ENCODE measurements at regions not wholly inside any gene's neighbourhood (a gene's known extent, or its start where the extent isn't known, plus 50 kb on each side); places are given as distances from the start of the nearest gene placed in this dataset.

DNA sequence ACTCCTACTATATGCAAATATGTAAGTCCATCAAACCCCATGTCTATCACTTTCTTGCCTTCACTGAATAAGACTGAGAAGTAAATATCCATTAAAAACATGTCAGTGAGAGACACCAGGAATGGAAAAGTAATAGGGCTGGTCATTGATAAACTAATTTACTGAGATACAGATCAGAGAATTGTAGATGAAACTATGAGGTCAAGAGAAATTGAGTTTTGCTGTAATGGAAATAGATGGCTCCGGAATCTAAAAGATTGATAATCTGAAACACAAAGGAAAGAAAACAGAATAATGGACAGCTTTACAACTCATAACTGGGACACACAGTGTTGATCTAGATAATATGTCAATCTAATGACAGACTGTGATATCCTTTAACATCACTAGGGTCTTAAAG is 1018.3 kb upstream of the RAG2 start:
- in situ Hi-C loops (cut with HindIII; ENCODE audit: low sequenced_read_pairs): no loop called here
- no peak overlapping the region for H3K4me3 ChIP-seq (ENCODE audit: low read depth, low read length)
- TF ChIP-seq, protein P1, sequence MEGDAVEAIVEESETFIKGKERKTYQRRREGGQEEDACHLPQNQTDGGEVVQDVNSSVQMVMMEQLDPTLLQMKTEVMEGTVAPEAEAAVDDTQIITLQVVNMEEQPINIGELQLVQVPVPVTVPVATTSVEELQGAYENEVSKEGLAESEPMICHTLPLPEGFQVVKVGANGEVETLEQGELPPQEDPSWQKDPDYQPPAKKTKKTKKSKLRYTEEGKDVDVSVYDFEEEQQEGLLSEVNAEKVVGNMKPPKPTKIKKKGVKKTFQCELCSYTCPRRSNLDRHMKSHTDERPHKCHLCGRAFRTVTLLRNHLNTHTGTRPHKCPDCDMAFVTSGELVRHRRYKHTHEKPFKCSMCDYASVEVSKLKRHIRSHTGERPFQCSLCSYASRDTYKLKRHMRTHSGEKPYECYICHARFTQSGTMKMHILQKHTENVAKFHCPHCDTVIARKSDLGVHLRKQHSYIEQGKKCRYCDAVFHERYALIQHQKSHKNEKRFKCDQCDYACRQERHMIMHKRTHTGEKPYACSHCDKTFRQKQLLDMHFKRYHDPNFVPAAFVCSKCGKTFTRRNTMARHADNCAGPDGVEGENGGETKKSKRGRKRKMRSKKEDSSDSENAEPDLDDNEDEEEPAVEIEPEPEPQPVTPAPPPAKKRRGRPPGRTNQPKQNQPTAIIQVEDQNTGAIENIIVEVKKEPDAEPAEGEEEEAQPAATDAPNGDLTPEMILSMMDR (IDR thresholded peaks at IDR 0.05; ENCODE audit: low read depth, low read length): no peak
- no peak for DNase-seq (ENCODE audit: low read depth, low spot score)

DNA sequence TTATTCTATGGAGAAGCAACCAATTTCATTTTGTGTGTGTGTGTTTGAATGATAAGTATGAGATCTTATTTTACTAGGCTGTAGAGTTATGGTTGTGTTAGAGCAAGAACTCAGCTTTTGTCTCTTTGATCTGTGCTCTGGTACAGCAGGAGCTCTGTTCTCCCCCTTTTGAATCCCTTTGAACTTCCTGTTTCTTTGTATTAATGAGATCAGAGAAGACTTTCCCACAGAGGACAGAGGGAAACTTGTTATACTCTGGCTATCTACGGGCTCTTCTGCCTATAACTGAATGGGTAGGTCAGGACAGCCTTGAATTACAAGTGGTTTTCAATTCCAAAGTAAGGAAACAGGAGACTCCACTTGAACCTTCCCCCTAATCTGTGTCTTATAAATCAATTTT is 1015.0 kb upstream of the RAG2 start:
- in situ Hi-C loops (cut with HindIII; ENCODE audit: low sequenced_read_pairs): no loop called here
- TF ChIP-seq, protein P1 (IDR thresholded peaks at IDR 0.05; ENCODE audit: low read depth, low read length): no peak
- no peak overlapping the region for H3K4me3 ChIP-seq (ENCODE audit: low read depth, low read length)
- DNase-seq (ENCODE audit: low read depth, low spot score): no peak

DNA sequence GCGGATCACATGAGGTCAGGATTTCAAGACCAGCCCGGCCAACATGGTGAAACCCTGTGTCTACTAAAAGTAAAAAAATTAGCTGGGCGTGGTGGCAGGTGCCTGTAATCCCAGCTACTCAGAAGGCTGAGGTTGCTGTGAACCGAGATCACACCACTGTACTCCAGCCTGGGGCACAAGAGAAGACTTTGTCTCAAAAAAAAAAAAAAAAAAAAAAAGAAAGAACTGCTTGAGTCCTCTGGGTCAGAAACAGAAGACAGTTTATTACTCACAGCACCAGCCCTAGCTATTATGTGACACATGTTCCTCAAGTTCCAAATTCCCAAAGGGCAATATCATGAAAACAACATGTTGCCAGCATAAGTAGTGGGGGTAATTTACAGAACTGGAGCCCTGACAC is 1014.1 kb upstream of the RAG2 start:
- no peak overlapping the region for H3K4me3 ChIP-seq (ENCODE audit: low read depth, low read length)
- in situ Hi-C loops (cut with HindIII; ENCODE audit: low sequenced_read_pairs): no loop called here
- no peak for DNase-seq (ENCODE audit: low read depth, low spot score)
- TF ChIP-seq, protein P1 (IDR thresholded peaks at IDR 0.05; ENCODE audit: low read depth, low read length): no peak

DNA sequence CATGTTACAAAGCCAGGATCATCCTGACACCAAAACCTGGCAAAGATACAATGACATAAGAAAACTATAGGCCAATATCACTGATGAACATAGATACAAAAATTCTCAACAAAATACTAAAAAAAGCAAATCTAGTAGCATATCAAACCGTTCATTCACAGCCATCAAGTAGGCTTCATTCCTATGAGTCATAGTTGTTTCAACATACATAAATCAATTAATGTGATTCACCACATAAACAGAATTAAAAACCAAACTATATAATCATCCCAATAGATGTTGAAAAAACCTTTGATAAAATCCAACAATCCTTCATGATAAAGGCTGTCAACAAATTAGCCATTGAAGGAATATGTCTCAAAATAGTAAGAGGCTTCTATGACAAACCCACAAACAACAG is 1007.2 kb upstream of the RAG2 start:
- H3K4me3 ChIP-seq (ENCODE audit: low read depth, low read length): no peak overlapping the region
- DNase-seq (ENCODE audit: low read depth, low spot score): peak; percentile 9
- in situ Hi-C loops (cut with HindIII; ENCODE audit: low sequenced_read_pairs): no loop called here
- TF ChIP-seq, protein P1 (IDR thresholded peaks at IDR 0.05; ENCODE audit: low read depth, low read length): no peak

DNA sequence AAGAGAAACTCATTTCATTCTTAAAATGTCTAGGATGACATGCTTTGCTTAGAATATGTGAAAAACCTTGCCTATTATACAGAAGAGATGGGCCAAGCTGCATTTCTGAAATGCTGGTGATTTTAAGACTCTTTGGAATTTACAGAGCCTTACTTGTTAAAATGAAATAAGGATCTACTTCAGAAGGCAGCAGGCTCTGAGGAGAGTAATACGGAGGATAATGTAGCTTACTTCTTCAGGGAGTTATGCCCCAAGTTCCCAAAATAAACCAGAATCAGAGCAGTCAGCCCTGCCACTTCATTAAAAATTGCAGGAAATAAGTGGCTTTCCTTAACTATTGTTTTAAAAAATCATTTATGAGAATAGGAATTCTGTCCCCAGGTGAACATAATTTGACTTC is 1000.3 kb upstream of the RAG2 start:
- H3K4me3 ChIP-seq (ENCODE audit: low read depth, low read length): no peak overlapping the region
- in situ Hi-C loops (cut with HindIII; ENCODE audit: low sequenced_read_pairs): no loop called here
- no peak for DNase-seq (ENCODE audit: low read depth, low spot score)
- TF ChIP-seq, protein P1 (IDR thresholded peaks at IDR 0.05; ENCODE audit: low read depth, low read length): no peak

DNA sequence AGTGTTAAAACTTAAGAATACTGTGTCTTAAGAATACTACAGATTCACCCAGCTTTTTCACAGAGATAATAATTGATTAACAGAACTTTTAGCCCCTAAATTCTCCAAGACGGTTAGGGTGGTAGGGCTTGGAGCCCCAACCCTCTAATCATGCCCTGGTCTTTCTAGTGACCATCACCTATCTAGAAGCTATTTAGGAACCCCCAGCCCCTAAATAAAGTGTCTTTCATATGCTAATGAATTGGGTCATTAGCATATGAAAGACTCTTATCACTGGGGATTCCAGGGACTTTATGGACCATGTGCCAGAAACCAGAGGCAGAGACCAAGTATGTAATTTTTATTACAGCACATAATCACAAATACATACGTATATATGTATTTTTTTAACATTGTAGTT is 999.7 kb upstream of the RAG2 start:
- H3K4me3 ChIP-seq (ENCODE audit: low read depth, low read length): no peak overlapping the region
- DNase-seq (ENCODE audit: low read depth, low spot score): no peak
- TF ChIP-seq, protein P1 (IDR thresholded peaks at IDR 0.05; ENCODE audit: low read depth, low read length): no peak
- in situ Hi-C loops (cut with HindIII; ENCODE audit: low sequenced_read_pairs): no loop called here

DNA sequence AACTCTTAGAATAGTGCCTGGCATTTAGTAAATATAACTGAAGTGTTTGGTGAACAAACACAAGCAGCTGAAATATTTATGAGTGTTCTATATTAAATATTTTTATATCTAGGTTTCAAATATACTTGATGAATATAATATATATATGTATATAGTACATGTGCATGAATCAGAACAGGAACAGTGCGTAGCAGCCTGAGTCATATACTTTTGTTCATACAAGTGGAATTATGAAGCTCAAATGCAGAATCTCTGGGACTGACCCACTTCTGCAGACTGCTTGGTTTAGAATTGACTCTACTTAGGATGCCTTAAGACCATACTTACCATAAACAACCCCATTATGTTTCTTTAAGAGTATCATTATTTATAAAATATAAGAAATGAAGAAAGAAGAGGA is 997.8 kb upstream of the RAG2 start:
- in situ Hi-C loops (cut with HindIII; ENCODE audit: low sequenced_read_pairs): no loop called here
- TF ChIP-seq, protein P1 (IDR thresholded peaks at IDR 0.05; ENCODE audit: low read depth, low read length): no peak
- no peak overlapping the region for H3K4me3 ChIP-seq (ENCODE audit: low read depth, low read length)
- no peak for DNase-seq (ENCODE audit: low read depth, low spot score)
